ENCODE measurements at regions not wholly inside any gene's neighbourhood (a gene's known extent, or its start where the extent isn't known, plus 50 kb on each side); places are given as distances from the start of the nearest gene placed in this dataset.

DNA sequence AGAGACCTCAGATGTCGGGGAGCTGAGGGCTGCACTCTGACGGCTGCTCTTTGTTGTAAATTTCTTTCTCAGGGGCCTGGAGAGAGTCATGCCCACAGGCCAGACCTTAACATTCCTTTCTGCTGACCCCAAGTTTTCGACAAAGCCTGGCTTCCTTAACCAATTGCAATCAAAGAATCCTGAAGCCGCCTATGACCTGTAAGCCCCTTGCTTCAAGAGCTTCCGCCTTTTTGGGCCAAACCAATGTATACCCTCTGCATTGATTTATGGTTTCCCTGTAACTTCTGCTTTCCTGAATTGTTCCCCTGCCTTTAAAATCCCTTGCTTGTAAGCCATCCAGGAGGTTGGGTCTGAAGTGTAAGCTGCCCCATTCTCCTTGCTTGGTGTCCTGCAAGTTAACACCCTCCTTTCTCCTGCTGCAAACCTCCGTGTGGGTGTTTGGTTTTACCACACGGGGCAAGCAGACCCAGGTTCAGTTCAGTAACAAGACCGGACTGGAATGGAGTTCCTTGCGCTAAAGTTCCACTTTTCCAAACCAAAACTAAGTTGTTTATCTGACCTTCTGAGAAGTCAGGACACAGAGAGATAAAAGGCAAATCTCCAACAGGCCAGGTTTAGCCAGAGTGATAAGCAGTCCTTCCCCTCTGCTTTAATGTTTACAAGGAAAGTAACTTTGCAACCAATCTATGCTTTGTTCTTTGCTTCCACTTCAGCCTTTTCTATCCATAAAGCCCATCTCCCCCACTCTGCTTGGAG is 141.6 kb downstream of the KCNJ12 start:
- no peak overlapping the region for H3K27ac ChIP-seq (ENCODE audit: low read depth in 1 of 2, low read length in 2 of 2)
- no peaks in the 10 kb centered on the region for H3K4me1 ChIP-seq (ENCODE audit: control insufficient read depth in 4 of 4, insufficient read depth in 4 of 4, low read length in 3 of 4)
- no peak for DNase-seq (ENCODE audit: low spot score)
- no peaks in the 10 kb centered on the region for H3K9me3 ChIP-seq (ENCODE audit: control insufficient read depth in 4 of 4, low read length in 3 of 4)
- H3K27me3 ChIP-seq (ENCODE audit: control insufficient read depth in 4 of 4, insufficient read depth in 4 of 4, low read length in 3 of 4), result no peaks in the 10 kb centered on the region
- no peak overlapping the region for H3K4me3 ChIP-seq (ENCODE audit: low read depth in 1 of 3, low read length in 3 of 3)
- TF ChIP-seq NR2F2 (IDR thresholded peaks at IDR 0.05) (no peak), HNF4G (IDR thresholded peaks at IDR 0.05) (no peak)
- WGBS, result 66% methylated on average over 9 of the region's 9 CpGs
- H3K9ac ChIP-seq (ENCODE audit: low read depth in 1 of 2, low read length in 2 of 2), result no peak overlapping the region
- no peaks in the 10 kb centered on the region for H3K36me3 ChIP-seq (ENCODE audit: control insufficient read depth in 4 of 4, insufficient read depth in 3 of 4, low read depth in 1 of 4, low read length in 3 of 4)

DNA sequence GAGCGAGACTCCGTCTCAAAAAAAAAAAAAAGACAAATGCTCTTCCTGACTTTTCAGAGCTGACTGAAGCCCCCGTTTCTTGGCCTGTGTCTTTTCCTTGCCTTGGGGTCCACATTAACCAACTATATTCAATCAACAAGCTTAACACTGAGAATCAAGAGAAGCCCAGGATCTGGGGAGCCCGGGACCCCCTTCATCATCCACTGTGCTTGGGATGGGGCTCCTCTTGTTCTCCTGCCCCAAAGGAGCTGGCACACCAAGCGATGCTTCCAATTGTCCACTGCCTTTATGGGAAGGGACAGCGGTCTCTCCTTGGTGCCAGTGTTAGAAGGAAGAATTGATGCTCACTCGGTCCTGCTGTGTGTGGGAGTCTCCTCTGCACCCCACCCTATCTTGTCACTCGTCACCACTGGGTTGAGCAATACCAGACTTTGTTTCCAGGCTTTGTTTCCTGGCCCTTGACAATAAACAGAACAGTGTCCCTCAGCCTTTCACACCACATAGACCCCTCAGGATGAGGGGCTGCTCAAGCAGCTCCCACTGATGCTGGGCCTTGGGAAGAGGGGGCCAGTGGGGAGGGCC is 146.7 kb downstream of the KCNJ12 start:
- Histone ChIP-seq H3K36me3 (ENCODE audit: control insufficient read depth in 4 of 4, insufficient read depth in 3 of 4, low read depth in 1 of 4, low read length in 3 of 4) (no peaks in the 10 kb centered on the region), H3K27me3 (ENCODE audit: control insufficient read depth in 4 of 4, insufficient read depth in 4 of 4, low read length in 3 of 4) (no peaks in the 10 kb centered on the region), H3K9ac (ENCODE audit: low read depth in 1 of 2, low read length in 2 of 2) (no peak overlapping the region), H3K4me3 (ENCODE audit: low read depth in 1 of 3, low read length in 3 of 3) (no peak overlapping the region), H3K27ac (ENCODE audit: low read depth in 1 of 2, low read length in 2 of 2) (no peak overlapping the region), H3K4me1 (ENCODE audit: control insufficient read depth in 4 of 4, insufficient read depth in 4 of 4, low read length in 3 of 4) (no peaks in the 10 kb centered on the region), H3K9me3 (ENCODE audit: control insufficient read depth in 4 of 4, low read length in 3 of 4) (no peaks in the 10 kb centered on the region)
- TF ChIP-seq, protein P1, sequence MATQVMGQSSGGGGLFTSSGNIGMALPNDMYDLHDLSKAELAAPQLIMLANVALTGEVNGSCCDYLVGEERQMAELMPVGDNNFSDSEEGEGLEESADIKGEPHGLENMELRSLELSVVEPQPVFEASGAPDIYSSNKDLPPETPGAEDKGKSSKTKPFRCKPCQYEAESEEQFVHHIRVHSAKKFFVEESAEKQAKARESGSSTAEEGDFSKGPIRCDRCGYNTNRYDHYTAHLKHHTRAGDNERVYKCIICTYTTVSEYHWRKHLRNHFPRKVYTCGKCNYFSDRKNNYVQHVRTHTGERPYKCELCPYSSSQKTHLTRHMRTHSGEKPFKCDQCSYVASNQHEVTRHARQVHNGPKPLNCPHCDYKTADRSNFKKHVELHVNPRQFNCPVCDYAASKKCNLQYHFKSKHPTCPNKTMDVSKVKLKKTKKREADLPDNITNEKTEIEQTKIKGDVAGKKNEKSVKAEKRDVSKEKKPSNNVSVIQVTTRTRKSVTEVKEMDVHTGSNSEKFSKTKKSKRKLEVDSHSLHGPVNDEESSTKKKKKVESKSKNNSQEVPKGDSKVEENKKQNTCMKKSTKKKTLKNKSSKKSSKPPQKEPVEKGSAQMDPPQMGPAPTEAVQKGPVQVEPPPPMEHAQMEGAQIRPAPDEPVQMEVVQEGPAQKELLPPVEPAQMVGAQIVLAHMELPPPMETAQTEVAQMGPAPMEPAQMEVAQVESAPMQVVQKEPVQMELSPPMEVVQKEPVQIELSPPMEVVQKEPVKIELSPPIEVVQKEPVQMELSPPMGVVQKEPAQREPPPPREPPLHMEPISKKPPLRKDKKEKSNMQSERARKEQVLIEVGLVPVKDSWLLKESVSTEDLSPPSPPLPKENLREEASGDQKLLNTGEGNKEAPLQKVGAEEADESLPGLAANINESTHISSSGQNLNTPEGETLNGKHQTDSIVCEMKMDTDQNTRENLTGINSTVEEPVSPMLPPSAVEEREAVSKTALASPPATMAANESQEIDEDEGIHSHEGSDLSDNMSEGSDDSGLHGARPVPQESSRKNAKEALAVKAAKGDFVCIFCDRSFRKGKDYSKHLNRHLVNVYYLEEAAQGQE (IDR thresholded peaks at IDR 0.05), result no peak
- TF ChIP-seq TAF1 (conservative IDR thresholded peaks at IDR 0.05) (no peak), SP1 (IDR thresholded peaks at IDR 0.05) (no peak), FOXA2 (IDR thresholded peaks at IDR 0.05) (no peak), JUND (IDR thresholded peaks at IDR 0.05) (no peak), EGR1 (IDR thresholded peaks at IDR 0.05; ENCODE audit: low read depth in 2 of 2) (no peak), GABPA (IDR thresholded peaks at IDR 0.05 in 1 of 2, conservative IDR thresholded peaks at IDR 0.05 in 1 of 2) (no peak), YY1 (IDR thresholded peaks at IDR 0.05) (no peak), RAD21 (IDR thresholded peaks at IDR 0.05) (no peak), RXRA (IDR thresholded peaks at IDR 0.05) (no peak), NR2F2 (IDR thresholded peaks at IDR 0.05) (no peak), HNF4G (IDR thresholded peaks at IDR 0.05) (no peak), HNF4A (conservative IDR thresholded peaks at IDR 0.05) (no peak)
- TF ChIP-seq, protein P2, sequence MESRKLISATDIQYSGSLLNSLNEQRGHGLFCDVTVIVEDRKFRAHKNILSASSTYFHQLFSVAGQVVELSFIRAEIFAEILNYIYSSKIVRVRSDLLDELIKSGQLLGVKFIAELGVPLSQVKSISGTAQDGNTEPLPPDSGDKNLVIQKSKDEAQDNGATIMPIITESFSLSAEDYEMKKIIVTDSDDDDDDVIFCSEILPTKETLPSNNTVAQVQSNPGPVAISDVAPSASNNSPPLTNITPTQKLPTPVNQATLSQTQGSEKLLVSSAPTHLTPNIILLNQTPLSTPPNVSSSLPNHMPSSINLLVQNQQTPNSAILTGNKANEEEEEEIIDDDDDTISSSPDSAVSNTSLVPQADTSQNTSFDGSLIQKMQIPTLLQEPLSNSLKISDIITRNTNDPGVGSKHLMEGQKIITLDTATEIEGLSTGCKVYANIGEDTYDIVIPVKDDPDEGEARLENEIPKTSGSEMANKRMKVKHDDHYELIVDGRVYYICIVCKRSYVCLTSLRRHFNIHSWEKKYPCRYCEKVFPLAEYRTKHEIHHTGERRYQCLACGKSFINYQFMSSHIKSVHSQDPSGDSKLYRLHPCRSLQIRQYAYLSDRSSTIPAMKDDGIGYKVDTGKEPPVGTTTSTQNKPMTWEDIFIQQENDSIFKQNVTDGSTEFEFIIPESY (IDR thresholded peaks at IDR 0.05), result no peak
- TF ChIP-seq, protein P3, sequence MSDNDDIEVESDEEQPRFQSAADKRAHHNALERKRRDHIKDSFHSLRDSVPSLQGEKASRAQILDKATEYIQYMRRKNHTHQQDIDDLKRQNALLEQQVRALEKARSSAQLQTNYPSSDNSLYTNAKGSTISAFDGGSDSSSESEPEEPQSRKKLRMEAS (IDR thresholded peaks at IDR 0.05), result no peak
- TF ChIP-seq, protein P4, sequence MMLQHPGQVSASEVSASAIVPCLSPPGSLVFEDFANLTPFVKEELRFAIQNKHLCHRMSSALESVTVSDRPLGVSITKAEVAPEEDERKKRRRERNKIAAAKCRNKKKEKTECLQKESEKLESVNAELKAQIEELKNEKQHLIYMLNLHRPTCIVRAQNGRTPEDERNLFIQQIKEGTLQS (IDR thresholded peaks at IDR 0.05), result no peak
- TF ChIP-seq, protein P5, sequence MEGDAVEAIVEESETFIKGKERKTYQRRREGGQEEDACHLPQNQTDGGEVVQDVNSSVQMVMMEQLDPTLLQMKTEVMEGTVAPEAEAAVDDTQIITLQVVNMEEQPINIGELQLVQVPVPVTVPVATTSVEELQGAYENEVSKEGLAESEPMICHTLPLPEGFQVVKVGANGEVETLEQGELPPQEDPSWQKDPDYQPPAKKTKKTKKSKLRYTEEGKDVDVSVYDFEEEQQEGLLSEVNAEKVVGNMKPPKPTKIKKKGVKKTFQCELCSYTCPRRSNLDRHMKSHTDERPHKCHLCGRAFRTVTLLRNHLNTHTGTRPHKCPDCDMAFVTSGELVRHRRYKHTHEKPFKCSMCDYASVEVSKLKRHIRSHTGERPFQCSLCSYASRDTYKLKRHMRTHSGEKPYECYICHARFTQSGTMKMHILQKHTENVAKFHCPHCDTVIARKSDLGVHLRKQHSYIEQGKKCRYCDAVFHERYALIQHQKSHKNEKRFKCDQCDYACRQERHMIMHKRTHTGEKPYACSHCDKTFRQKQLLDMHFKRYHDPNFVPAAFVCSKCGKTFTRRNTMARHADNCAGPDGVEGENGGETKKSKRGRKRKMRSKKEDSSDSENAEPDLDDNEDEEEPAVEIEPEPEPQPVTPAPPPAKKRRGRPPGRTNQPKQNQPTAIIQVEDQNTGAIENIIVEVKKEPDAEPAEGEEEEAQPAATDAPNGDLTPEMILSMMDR (IDR thresholded peaks at IDR 0.05; ENCODE audit: low read depth, low read length, missing input control), result no peak
- 85% methylated on average over 8 of the region's 8 CpGs for WGBS
- DNase-seq (ENCODE audit: low spot score), result no peak
